Suprapubic skin (tissue), 4 donors: ENCODE measurements at regions not wholly inside any gene's neighbourhood (a gene's known extent, or its start where the extent isn't known, plus 50 kb on each side); places are given as distances from the start of the nearest gene placed in this dataset.

Experiments
- DNase-seq, 2 donors: peaks; one replicate each; pipeline ENCODE4 v3.0.0-alpha.2; 2019; ENCODE audit warnings: low spot score in 2 of 2
- H3K27ac ChIP-seq: fragments of 200-600 bp; sonication (generic); one replicate; pipeline ENCODE4 v1.5.1; 2019
- H3K27me3 ChIP-seq: fragments of 200-600 bp; sonication (generic); one replicate; pipeline ENCODE4 v1.5.1; 2019
- H3K36me3 ChIP-seq: fragments of 200-600 bp; sonication (generic); one replicate; pipeline ENCODE4 v1.5.1; 2019
- H3K4me1 ChIP-seq: fragments of 200-600 bp; sonication (generic); one replicate; pipeline ENCODE4 v1.5.1; 2019
- H3K4me3 ChIP-seq: fragments of 200-600 bp; sonication (generic); one replicate; pipeline ENCODE4 v1.5.1; 2019; ENCODE audit warnings: mild to moderate bottlenecking
- H3K9me3 ChIP-seq: fragments of 200-600 bp; sonication (generic); one replicate; pipeline ENCODE4 v1.5.1; 2019
- EP300 ChIP-seq: sonication (generic); formaldehyde crosslinking; IDR thresholded peaks from one replicate; pipeline ENCODE4 v1.6.1; 2017; ENCODE audit warnings: antibody characterized with exemption
- POLR2A ChIP-seq, 2 donors: fragments of 450-650 bp; IDR thresholded peaks; one replicate each; pipeline ENCODE4 v1.6.1; 2017; ENCODE audit warnings: antibody characterized with exemption in 2 of 2, mild to moderate bottlenecking in 2 of 2, moderate library complexity in 2 of 2
- POLR2AphosphoS5 ChIP-seq, 3 donors: sonication (generic); formaldehyde crosslinking; IDR thresholded peaks; one replicate each; pipeline ENCODE4 v1.6.1; 2017; ENCODE audit warnings: antibody characterized with exemption in 3 of 3
- WGBS: methylation state at CpG from one replicate; pipeline ENCODE4 v1.1.5; 2018; 5-methylcytosine and 5-hydroxymethylcytosine counted together
- TF ChIP-seq, protein P1 (sequence below), 2 donors: fragments of 200-600 bp in 1 of 2; fragments of 450-650 bp in 1 of 2; sonication (generic) in 1 of 2; IDR thresholded peaks; one replicate each; pipeline ENCODE4 v1.5.1; 2016 to 2019; ENCODE audit warnings: antibody characterized with exemption in 2 of 2, mild to moderate bottlenecking in 1 of 2, moderate library complexity in 1 of 2

DNA sequence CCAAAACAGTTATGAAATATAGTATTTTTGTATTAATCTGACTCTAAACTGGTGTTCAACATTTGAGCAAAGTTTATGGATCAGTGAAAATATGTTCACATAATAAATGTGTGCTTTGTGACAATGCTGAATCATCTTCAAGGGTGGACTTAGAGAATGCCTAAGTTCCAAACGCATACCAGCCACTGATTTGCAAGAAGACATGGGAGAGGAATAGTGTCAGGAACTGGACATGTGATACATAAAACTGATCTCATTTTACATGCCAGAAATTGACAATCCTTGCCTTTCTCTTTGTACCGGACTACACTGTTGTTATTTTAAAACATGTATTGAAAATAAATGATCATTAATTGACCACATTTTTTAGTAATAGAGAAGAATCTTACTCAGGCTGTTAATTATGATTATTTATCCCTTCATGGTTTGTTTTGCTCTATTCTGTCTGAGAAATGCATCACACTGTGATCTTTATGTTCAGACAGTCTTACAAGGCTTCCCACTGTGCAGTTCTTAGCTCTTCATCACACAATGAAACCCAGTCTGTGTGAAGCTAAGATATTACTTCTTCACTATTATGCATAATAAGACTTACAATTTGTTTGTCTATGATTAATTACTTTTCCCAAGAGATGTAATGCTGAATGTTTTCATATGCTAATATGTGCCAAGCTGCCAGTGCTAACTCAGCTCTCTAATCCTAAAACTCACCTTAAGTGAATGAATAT is 1180.6 kb upstream of the CDH8 start:
- Histone ChIP-seq H3K36me3 (no peaks in the 10 kb centered on the region), H3K27ac (no peak overlapping the region), H3K9me3 (no peaks in the 10 kb centered on the region), H3K4me1 (no peaks in the 10 kb centered on the region), H3K27me3 (no peaks in the 10 kb centered on the region), H3K4me3 (no peak overlapping the region)
- whole genome bisulfite sequencing = 55% methylated on average over 2 of the region's 2 CpGs
- TF ChIP-seq POLR2A (IDR thresholded peaks at IDR 0.05) (no peak), EP300 (no peak), POLR2AphosphoS5 (IDR thresholded peaks at IDR 0.05) (no peak)
- TF ChIP-seq, protein P1, sequence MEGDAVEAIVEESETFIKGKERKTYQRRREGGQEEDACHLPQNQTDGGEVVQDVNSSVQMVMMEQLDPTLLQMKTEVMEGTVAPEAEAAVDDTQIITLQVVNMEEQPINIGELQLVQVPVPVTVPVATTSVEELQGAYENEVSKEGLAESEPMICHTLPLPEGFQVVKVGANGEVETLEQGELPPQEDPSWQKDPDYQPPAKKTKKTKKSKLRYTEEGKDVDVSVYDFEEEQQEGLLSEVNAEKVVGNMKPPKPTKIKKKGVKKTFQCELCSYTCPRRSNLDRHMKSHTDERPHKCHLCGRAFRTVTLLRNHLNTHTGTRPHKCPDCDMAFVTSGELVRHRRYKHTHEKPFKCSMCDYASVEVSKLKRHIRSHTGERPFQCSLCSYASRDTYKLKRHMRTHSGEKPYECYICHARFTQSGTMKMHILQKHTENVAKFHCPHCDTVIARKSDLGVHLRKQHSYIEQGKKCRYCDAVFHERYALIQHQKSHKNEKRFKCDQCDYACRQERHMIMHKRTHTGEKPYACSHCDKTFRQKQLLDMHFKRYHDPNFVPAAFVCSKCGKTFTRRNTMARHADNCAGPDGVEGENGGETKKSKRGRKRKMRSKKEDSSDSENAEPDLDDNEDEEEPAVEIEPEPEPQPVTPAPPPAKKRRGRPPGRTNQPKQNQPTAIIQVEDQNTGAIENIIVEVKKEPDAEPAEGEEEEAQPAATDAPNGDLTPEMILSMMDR (IDR thresholded peaks at IDR 0.05) = no peak
- DNase-seq = no peak

DNA sequence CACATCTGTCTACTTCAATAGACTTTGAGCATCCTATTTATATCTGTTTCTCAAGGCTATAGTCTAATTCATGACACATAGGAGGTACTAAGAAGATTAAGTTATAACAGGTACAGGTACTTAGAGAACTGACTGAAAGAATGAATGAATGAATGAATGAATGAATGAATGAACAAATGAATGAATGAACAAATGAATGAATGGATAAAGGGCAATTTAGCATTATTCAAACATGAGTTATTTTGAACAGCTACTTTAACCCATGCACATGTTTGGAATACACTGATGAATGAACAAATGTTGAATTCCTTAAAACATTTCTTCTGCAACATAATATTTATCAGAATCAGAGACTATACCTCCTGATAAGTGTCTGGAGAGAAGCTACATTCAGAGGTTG is 1165.6 kb upstream of the CDH8 start:
- H3K4me3 ChIP-seq = no peak overlapping the region
- H3K36me3 ChIP-seq = no peaks in the 10 kb centered on the region
- H3K27ac ChIP-seq = no peak overlapping the region
- no peaks in the 10 kb centered on the region for H3K27me3 ChIP-seq
- H3K4me1 ChIP-seq = no peaks in the 10 kb centered on the region
- DNase-seq = no peak
- H3K9me3 ChIP-seq = no peaks in the 10 kb centered on the region
- TF ChIP-seq, protein P1 (IDR thresholded peaks at IDR 0.05) = no peak
- TF ChIP-seq POLR2AphosphoS5 (IDR thresholded peaks at IDR 0.05) = no peak
- TF ChIP-seq EP300 = no peak
- TF ChIP-seq POLR2A (IDR thresholded peaks at IDR 0.05) = no peak

DNA sequence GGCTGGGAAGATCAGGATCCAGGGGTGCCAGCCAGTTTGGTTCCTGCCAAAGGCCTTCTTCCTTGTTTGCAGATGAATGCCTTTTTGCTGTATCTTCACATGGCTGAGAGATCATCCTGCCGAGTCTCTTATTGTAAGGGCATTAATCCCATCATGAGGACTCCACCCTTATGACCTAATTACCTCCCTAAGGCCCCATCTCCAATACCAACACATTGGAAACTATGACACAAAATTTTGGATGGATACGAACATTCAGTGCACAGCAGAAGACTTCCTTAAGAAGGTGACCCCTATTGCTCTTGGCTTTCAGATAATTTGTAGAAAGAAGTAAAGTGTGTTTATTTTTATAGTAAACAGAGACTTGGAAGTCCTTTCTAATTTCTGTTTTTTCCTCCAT is 1164.7 kb upstream of the CDH8 start:
- Histone ChIP-seq H3K9me3 (no peaks in the 10 kb centered on the region), H3K27me3 (no peaks in the 10 kb centered on the region), H3K36me3 (no peaks in the 10 kb centered on the region), H3K4me1 (no peaks in the 10 kb centered on the region), H3K4me3 (no peak overlapping the region), H3K27ac (no peak overlapping the region)
- DNase-seq = no peak
- no peak for TF ChIP-seq EP300
- no peak for TF ChIP-seq POLR2A (IDR thresholded peaks at IDR 0.05)
- TF ChIP-seq POLR2AphosphoS5 (IDR thresholded peaks at IDR 0.05) = no peak
- 46% methylated on average over 2 of the region's 2 CpGs for WGBS

DNA sequence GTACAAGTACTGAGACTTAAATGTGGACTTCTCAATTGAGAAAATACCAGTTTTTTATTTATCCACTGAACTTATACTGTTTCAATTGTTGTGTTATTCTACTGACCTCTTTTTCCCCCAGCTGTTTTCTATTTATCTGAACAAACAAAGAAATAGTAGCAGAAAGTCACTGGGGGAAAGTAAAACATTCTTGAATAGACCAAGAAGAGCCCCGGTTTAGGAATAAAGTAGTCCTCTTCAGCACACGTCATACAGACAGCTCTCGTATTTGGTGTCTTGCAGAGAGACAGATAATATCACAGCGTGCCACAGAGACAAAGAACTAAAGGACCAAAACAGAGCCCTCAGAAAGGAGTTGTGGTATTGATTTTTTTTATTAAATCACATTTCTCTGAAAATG is 1159.1 kb upstream of the CDH8 start:
- Histone ChIP-seq H3K4me1 (no peaks in the 10 kb centered on the region), H3K9me3 (no peaks in the 10 kb centered on the region), H3K27ac (no peak overlapping the region), H3K36me3 (no peaks in the 10 kb centered on the region), H3K27me3 (no peaks in the 10 kb centered on the region), H3K4me3 (no peak overlapping the region)
- 57% methylated on average over 4 of the region's 4 CpGs for WGBS
- no peak for DNase-seq
- TF ChIP-seq POLR2AphosphoS5 (IDR thresholded peaks at IDR 0.05) (no peak), POLR2A (IDR thresholded peaks at IDR 0.05) (no peak), EP300 (no peak)
- TF ChIP-seq, protein P1 (IDR thresholded peaks at IDR 0.05) = no peak

DNA sequence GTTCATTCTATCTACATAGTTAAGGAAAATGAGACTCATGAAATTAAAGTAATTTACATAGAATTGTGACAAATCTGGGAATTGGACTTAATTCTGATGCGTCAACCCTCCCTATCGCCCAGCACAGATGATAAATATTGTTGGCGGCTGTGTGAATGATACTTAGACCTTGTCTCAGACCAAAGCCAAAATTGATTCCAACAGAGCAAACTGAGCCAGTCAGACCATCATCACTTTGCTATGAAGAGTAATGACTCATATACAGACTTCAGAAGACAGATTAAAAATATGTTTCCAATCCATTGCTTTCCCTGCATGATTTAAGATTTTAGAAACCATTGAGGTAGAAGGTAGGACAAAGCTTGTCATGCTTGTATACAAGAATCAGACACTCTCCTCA is 1156.7 kb upstream of the CDH8 start:
- no peaks in the 10 kb centered on the region for H3K9me3 ChIP-seq
- no peak for TF ChIP-seq EP300
- TF ChIP-seq POLR2AphosphoS5 (IDR thresholded peaks at IDR 0.05) = no peak
- H3K36me3 ChIP-seq = no peaks in the 10 kb centered on the region
- WGBS = 78% methylated on average over 3 of the region's 3 CpGs
- no peak for DNase-seq
- H3K27me3 ChIP-seq = no peaks in the 10 kb centered on the region
- H3K4me3 ChIP-seq = no peak overlapping the region
- H3K27ac ChIP-seq = no peak overlapping the region
- no peaks in the 10 kb centered on the region for H3K4me1 ChIP-seq

DNA sequence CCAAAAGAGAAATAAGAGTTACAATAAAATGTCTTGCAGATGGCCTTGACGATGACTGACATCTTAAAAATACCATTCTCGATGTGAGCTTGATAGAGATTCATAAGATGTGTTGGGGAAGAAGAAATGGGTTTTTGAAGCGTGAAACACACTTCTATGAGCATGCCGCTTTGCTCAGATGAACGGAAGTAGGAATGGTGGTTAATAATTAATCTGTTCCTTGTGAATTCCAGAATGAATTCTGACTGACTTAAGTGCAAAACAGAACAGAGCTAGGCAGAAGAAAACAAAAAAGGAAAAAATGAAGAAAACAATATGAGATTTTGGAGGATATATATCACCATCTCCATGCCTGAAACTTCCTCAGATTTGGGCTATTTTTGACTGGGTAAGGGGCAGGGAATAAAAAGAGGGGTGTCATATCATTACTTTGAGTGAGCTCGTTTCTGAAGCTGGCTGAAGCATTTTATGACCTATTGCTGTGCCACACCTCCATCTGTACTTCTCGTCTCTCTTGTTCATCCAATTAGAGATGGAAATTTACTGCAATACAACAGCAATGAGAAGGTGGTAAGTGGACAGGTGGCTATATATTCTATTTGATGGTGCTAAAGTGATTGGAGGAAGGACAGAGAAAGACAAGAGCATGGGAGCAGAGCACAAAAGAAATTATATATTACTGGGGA is 1152.0 kb upstream of the CDH8 start:
- no peak for DNase-seq
- 83% methylated on average over 7 of the region's 7 CpGs for WGBS
- H3K4me1 ChIP-seq = no peaks in the 10 kb centered on the region
- TF ChIP-seq, protein P1 (IDR thresholded peaks at IDR 0.05) = no peak
- TF ChIP-seq POLR2AphosphoS5 (IDR thresholded peaks at IDR 0.05) = no peak
- no peak for TF ChIP-seq EP300
- no peak for TF ChIP-seq POLR2A (IDR thresholded peaks at IDR 0.05)
- no peaks in the 10 kb centered on the region for H3K36me3 ChIP-seq
- no peak overlapping the region for H3K4me3 ChIP-seq
- H3K27me3 ChIP-seq = no peaks in the 10 kb centered on the region
- H3K27ac ChIP-seq = no peak overlapping the region
- H3K9me3 ChIP-seq = no peaks in the 10 kb centered on the region
